GM18511 (cell line): ENCODE measurements at regions not wholly inside any gene's neighbourhood (a gene's known extent, or its start where the extent isn't known, plus 50 kb on each side); places are given as distances from the start of the nearest gene placed in this dataset.

Experiments used
- ATAC-seq: cut with Tn5 transposase; IDR thresholded peaks from one replicate; pipeline ENCODE4 v1.9.1; 2021; ENCODE audit warnings: mild to moderate bottlenecking, moderate library complexity; ENCODE audit not compliant: unreplicated experiment

DNA sequence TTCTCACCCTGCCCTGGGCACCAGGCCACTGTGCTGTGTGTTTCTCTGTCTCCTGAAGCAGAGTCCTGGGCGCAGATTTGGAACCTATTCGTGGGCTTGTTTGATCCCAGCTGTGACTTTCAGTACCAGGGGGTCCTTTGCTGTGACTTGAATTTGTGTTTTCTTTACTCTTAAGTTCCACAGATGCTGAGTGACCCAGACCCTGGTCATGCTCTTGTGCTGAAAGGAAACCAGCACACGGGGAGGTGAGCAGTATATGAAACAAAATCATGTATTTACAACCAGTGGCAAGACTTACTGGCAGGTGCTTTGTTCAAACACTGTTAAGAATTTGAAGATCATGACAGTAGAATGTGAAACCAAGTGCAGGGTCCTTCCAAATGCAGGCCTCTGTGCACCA, 89.2 kb upstream of the PRSS58 start:
- ATAC-seq: no peak

DNA sequence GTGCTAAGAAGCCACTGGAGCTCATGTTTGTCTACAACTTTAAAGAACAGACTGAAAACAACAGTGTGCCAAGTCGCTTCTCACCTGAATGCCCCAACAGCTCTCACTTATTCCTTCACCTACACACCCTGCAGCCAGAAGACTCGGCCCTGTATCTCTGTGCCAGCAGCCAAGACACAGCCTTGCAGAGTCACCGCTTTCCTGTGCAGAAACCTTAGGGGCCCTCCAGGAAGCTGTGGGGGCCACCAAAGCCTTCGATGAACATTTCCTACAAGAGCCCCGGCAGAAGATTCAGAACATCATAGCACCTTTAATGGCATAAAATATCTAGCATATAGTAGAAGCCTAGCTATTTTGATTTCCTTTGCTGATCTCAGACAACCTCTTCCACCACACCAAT, 88.0 kb upstream of the PRSS58 start:
- no peak for ATAC-seq

DNA sequence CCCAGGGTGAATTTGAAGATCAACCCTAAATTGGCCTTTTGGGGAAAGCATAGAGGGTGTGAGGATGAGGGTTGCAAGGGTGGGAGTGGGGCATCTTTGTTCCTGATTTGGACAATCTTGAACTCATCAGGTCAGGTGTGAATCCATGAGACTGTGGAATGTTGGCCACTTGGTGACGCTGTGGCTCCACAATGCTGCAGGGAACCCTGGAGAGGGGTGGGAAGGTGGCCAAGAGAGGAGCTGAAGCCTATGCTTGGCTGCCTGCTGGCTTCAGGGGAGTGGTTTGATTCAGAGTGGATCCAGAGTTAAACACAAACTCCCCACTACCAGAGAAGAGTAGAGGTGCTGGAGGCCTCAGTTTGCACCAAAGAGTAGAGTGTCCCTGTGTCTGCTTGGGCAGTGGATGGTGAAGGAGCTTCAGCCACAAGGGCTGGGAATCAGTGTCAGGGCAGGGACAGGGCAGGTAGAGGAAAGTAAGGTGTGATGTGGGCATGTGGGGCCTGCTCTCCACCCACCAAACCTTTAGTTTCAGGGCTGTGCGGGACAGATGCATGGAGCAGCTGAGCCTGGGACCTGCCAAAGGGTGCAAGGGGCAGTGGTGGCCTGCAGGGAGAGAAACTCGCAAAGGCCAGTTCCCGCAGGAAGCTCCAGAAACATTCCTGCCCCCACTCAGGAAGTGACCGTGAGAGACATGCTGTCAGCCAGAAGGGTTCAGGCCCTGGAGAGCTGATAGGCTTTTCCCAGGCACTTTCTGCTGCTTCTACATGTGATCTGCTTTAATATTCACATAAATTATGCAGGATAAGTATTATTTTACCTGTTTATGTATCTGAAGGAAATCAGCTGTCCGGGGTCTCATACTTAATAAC, 81.0 kb upstream of the PRSS58 start:
- no peak for ATAC-seq

DNA sequence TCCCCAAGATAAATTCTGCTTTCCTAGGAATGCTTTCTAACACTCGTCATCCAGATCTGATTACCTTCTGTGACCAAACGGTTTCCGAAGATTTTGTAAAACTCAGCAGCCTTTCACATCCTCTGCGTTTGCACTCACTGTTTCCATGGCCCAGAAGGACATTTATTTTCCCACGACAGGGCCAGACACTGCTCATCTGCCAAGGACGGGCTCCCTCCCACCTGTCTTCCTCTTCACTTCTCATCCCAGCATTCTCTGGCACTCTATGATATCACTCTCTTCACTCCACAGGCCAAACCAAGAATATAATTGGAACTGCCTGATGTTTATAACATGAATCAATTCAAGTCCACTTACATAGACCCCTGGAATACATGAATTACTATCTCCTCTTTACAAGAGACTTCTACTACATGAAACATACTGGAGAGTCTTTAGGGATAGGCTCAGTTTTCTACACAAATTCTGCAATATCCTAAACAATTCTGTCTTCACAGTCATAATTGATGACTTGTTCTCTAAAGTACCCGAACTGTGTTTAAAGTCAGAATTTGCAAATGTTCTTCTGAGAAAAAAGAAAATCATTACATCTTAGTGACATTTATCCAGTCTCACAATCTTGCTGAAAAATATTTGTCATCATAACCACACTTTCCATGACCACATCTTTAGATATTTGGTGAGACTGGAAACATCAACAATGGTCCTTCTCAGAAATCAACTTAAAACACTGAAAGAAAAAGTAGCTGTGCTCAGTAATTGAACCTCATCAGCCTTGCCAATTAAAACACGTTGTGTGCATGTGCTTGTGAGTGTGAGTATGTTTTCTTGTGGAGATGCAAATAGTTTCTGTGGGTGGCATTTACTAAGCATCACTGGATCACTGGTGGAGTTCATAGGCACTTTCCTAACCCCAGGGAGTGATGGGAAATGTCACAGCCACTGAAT, 79.5 kb upstream of the PRSS58 start:
- ATAC-seq: no peak

DNA sequence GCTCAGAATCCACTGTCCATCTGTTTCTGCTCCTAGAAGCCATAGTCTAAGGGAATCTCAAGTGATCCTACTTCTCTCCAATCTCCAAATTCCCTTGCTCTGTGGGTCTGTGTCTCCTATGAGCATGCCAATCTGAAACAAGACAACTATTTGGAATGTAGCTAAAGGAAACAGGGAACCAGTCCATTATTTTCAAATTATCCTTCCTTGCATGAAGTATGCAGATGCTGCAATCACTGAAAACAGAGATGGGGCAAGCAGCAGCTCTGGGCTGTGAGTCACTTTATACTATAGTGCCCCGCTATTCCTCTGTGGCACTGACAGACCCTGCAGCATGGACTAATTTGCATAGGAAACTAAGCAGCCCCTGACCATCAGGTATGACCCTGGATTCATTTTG, 76.9 kb upstream of the PRSS58 start:
- no peak for ATAC-seq

DNA sequence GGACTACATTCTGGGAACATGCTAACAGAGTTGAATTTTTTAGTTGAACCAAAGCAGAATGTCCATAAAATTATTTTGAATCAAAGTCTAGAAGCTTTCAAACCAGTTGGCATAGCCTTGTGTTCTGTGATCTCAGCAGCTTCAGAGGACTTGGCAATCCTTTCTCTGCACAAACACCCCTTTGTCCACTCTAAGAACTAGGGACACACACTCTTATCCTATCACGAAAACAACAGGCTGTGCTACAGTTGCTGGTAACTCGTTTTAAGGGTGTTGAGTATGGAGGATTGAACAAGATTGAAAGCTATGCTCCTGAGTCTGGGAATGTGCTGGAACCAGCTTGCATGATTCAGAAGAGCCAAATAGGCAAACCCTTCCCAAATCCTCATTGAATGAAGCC, 76.4 kb upstream of the PRSS58 start:
- ATAC-seq: no peak

DNA sequence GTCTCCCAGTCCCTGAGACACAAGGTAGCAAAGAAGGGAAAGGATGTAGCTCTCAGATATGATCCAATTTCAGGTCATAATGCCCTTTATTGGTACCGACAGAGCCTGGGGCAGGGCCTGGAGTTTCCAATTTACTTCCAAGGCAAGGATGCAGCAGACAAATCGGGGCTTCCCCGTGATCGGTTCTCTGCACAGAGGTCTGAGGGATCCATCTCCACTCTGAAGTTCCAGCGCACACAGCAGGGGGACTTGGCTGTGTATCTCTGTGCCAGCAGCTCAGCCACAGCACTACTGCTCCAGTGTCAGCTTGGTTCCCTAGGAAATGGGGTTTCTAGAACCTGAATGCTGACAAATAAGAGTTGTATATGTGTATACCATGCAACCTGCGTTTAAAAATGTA, 74.6 kb upstream of the PRSS58 start:
- ATAC-seq: no peak

DNA sequence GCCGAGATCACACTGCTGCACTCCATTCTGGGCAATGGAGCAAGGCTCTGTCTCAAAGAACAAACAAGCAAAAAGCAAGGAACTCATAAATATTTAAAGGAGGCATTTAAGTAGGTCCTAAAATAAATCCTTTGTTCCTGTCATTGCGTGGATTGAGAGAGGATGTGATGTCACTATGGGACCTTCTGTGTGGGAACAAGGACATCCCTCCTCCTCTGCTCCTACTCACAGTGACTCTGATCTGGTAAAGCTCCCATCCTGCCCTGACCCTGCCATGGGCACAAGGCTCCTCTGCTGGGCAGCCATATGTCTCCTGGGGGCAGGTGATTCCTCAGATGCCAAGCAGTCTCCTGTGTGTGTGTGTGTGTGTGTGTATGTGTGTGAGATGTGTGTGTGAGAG, 74.1 kb upstream of the PRSS58 start:
- ATAC-seq: no peak

DNA sequence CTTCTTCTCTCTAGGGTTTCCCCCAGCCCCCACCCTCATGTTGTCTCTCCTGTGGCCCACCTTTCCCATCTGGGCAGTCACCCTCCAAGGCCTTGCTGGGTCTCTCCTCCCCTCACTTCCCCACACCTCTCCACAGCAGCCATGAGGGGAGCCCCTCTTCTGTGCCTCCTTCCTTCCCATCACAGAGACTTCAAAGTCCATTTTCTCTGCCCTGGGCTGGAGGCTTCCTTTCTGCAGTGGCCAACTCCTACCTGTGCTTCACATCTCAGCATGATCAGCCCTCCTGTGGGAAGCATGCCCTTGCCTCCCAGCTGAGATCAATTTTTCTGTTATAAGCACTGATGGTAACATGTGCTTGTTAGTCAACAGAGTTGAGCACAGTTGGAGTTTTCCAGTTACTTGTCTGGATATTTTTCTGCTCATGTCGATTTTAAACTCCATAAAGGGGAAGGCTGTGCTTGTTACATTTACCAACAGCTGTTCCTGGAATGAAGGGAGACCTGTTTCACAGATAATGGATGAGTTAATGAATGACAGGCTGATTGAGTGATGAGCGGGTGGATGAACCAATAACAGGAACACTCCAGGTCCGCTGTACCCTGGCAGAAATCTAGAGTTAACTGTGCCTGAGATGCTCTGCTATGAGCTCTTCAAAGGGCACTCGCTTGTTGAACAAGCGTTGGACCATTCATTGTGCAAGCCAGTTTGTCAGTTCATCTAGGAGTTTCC, 71.4 kb upstream of the PRSS58 start:
- no peak for ATAC-seq

DNA sequence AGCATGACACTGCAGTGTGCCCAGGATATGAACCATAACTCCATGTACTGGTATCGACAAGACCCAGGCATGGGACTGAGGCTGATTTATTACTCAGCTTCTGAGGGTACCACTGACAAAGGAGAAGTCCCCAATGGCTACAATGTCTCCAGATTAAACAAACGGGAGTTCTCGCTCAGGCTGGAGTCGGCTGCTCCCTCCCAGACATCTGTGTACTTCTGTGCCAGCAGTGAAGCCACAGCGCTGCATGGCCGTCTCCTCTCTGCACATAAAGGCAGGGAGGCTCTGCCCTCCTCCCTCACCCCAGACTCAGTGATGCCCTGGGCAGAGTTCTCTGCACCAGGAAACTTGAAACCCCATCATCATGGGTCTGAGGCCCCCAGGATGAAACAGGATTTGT, 70.7 kb upstream of the PRSS58 start:
- no peak for ATAC-seq

DNA sequence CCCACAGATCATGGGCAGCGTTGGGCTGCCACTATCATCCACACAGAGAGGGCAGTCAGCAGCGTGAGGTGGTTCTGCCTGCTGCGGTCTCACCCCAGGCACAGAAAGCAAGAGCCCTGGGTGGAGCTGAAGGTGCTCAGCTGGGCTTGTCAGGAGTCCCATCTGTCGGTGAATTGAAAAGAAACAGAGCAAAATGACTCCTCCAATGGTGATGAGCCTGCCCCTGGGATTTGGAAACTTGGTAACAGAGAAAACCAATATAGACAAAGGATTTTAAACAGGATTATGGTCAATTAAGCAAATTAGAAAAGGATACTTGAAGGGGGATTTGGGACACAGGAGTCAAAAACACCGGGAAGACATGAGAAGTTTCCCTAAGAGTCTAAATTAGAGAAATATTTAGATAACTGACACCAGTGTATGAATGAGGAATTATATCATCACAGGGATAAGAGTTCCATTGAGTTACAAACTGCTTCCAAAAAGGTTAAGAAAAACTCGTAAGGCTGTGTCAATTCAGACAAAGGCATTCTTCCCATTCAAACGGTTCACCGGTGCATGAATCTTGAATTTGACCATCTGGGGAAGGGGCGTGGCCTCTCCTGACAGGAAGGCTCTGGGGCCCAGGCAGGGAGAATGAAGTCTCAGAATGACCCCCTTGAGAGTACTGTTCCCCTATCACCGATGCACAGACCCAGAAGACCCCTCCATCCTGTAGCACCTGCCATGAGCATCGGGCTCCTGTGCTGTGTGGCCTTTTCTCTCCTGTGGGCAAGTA, 70.0 kb upstream of the PRSS58 start:
- no peak for ATAC-seq

DNA sequence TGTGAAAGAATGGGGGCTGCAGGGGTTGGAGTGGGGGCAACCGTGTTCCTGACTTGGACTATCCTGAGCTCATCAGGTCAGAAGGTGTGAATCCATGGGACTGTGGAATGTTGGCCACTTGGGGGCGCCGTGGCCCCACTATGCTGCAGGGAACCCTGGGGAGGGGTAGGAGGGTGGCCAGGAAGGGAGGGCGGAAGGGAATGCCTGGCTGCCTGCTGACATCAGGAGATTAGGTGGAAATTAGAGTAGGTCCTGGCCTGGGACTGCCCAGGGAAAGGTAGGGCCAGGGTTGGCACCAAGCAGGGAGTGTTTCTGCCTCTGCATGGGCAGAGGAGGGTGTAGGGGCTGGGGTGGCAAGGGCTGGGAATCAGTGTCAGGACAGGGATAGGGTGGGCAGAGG, 65.8 kb upstream of the PRSS58 start:
- peak; percentile 50 for ATAC-seq

DNA sequence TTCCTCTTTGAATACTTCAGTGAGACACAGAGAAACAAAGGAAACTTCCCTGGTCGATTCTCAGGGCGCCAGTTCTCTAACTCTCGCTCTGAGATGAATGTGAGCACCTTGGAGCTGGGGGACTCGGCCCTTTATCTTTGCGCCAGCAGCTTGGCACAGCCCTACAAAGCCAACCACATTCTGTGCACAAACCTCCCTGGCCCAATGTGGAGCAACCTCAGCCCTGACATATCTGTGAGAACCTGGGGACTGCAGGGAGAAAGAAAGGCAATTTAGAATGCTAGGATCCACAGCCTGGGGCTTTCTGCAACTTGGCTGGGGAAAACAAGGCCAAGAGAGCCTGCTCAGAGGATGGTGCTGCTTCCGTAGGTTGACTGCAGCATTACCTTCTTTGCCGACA, 63.5 kb upstream of the PRSS58 start:
- no peak for ATAC-seq

DNA sequence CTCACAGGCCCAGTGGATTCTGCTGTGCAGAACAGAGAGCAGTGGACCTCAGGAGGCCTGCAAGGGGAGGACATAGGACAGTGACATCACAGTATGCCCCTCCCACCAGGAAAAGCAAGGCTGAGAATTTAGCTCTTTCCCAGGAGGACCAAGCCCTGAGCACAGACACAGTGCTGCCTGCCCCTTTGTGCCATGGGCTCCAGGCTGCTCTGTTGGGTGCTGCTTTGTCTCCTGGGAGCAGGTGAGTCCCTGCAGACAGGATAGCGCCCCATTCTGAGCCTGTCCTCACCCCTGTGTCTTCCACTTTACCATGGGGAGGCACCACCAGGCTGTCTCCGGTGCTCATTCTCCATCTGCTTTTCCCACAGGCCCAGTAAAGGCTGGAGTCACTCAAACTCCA, 63.0 kb upstream of the PRSS58 start:
- ATAC-seq: no peak

DNA sequence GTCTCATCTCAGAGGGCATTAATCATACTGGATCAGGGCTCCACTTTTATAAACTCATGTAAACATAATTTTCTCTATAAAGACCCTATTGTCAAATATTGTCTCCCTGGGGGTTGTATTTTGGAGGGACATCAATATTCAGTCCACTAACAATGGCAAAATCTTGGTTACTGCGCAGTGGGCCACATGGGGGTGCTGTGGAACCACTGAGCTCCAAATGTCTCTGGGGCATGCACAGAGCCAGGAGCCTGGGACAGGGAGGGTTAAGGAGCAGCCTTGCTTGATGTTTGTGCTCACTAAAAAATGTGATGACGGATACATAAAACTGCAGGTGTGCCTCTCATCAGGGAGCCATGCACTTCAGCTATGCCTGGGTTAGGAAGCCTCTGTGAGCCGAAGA, 62.1 kb upstream of the PRSS58 start:
- no peak for ATAC-seq

DNA sequence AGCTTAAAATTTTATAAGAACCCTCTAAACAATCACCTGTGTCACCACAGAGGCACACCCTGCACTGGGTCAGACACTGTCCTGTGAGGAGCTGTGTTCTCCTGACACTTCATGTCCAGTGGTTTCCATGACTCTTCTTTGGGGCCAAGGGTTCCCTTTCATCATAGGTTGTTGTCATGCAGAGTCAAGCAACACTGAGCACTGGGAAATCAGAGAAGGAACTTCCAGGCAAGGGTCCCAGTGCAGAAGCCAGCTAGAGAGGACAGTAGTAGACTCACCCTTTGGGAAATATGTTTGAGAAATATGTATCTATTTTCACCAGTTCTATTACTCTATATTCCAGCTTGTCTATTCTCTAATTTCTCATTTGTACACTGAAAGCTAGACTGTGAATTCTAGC, 56.4 kb upstream of the PRSS58 start:
- no peak for ATAC-seq

DNA sequence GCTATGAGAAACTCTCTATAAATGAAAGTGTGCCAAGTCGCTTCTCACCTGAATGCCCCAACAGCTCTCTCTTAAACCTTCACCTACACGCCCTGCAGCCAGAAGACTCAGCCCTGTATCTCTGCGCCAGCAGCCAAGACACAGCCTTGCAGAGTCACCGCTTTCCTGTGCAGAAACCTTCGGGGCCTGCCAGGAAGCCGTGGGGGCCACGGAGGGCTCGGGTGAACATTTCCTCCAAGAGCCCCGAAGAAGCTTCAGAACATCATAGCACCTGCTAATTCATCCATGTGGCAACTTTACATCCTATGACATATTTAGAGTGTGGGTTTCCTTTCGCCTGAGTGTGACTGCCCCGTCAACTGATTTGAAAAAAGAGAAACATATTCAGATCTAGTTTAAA, 55.7 kb upstream of the PRSS58 start:
- no peak for ATAC-seq

DNA sequence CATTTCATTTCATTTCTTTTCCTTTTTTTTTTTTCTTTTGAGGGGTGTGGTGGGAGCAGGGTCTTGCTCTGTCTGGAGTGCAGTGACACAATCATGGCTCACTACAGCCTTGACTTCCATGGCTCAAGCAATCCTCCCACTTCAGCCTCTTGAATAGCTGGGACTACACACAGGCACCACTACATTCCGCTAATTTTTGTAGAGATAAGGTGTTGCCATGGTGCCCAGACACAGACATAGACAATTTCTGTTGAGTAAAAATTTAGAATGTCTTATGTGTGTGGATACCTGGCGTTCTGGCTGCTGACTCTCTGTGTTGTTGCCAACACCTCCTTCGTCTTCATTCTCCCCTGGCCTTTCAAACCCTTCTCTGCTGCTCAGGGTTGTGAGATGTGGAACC, 54.0 kb upstream of the PRSS58 start:
- no peak for ATAC-seq

DNA sequence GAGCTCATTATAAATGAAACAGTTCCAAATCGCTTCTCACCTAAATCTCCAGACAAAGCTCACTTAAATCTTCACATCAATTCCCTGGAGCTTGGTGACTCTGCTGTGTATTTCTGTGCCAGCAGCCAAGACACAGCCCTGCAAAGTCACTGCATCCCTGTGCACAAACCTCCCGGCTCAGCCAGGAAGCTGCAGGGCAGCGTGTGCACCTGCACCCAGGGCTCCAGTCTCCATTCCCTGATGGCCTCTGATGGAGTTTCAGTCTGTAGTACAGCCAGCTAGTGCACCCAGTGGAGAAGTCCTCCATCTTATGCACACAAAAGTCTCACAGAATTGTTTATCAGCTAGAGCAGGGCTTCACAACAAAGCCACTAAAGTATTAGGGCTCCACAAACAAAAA, 51.1 kb upstream of the PRSS58 start:
- no peak for ATAC-seq

DNA sequence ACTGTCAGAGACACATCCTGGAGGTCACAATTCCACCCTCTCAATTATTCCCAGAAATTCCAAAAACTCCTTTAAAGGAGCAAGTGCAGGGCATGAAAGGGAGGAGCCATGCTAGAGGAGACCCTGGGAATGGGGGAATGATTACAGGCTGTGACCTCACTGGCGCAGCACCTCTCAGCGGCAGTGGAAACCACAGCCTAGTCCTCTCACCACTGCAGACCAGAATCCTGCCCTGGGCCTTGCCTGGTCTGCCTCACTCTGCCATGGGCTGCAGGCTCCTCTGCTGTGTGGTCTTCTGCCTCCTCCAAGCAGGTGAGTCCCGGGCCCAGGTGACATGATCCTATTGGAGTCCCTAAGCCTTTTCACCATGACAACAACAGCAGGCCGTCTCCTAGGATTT, 50.5 kb upstream of the PRSS58 start:
- no peak for ATAC-seq
